Hippocampal formation (tissue), 2 donors: ENCODE measurements at regions not wholly inside any gene's neighbourhood (a gene's known extent, or its start where the extent isn't known, plus 50 kb on each side); places are given as distances from the start of the nearest gene placed in this dataset.

ENCODE experiments used
- DNase-seq, 2 donors: peaks; one replicate each; lab custom pipeline; 2025; lab: John Stamatoyannopoulos, UW

GRCh38 chr18:72692086-72692485 is 147.9 kb upstream of the CBLN2 start:
- no peak for DNase-seq

DNA sequence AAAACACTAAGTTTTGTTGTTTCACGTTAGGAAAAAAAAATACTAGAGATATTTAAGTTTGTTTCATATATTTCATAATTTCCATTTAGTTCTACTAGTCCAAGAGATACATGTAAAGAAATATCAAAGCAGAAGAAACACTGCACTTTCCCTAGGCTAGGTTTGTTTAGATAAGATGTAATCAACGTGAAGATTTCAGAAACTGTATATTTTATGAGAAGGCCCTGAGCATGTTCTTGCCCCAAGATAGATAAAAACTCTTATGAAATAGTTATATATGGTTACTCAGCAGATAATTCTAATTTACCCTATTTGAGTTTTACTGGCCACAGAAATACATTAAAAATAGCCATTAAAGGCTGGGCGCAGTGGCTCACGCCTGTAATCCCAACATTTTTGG is 143.6 kb upstream of the CBLN2 start:
- DNase-seq: no peak

DNA sequence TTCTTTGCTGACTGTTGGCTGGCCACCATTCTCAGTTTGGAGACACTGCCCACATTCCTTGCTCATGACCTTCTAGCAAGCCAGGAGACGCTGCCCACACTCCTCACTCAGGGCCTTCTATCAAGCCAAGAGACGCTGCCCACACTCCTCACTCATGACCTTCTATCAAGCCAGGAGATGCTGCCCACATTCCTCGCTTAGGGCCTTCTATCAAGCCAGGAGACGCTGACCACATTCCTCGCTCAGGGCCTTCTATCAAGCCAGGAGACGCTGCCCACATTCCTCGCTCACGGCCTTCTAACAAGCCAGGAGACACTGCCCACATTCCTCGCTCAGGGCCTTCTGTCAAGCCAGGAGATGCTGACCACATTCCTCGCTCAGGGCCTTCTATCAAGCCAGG is 131.3 kb upstream of the CBLN2 start:
- no peak for DNase-seq

GRCh38 chr18:72674710-72675109 is 130.6 kb upstream of the CBLN2 start:
- no peak for DNase-seq

DNA sequence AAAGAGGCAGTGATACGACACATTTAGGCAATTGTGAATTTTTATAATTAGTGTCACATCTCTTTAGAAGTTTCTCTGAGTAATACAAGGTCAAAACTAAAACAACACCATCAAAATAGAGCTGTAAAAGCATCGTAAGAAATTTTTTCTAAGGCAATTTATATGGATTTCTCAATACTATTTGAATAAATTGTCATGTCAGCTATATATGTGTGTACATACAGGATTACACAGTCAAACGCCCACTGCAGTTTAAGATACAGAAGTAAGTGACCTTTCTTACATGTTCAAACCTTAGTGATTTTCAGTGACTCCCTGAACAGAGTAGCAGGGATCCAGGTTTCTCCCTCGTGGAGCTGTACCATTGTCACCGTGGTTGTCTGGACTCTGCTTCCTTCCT is 129.1 kb upstream of the CBLN2 start:
- no peak for DNase-seq

DNA sequence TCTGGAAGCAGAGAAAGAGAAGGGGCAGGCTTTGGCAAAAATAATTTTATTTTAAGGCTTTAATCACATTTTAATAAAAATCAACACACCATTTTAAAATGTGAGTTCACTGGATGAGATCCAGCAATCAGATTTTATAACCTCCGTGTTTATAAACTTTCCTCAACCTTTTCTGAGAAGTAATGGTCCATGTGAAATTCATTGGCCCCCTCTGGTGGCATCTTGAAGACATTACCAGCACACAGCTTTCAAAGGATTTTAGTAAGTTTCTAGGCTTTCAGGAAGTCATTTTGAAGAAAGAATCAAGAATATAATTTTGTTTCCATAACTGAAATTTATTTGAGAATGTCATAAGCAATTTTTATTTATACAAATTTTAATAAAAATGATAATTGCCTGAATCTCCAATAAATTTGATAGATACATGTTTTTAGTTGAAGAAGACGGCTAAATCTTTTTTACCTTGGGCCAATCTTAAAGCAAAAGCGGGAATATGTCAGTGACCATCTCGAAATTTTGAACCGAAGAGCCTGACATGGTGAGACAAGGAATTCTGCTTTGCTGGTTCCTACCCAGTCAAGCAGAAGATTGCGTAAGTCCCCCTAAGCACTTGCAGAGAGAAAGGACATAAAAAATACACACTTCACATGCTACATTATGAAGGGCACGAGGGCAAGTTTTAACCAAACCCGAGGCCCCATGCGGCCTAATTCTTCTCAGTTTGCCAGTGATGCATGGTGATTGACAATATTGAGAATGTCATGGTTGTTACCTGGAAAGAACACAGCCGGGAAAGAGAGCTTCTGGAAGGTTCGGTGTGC is 128.4 kb upstream of the CBLN2 start:
- DNase-seq: peak in 1 of 2 donors; percentile 2

GRCh38 chr18:72667932-72668331 is 123.8 kb upstream of the CBLN2 start:
- DNase-seq: no peak

- peak in 1 of 2 donors; percentile 24 for DNase-seq
These were observed 109.0 kb upstream of the CBLN2 start for GRCh38 chr18:72652990-72653593.

GRCh38 chr18:72651033-72651432 is 106.9 kb upstream of the CBLN2 start:
- DNase-seq: no peak

- no peak for DNase-seq
These were observed 104.4 kb upstream of the CBLN2 start for GRCh38 chr18:72648481-72648960.

DNA sequence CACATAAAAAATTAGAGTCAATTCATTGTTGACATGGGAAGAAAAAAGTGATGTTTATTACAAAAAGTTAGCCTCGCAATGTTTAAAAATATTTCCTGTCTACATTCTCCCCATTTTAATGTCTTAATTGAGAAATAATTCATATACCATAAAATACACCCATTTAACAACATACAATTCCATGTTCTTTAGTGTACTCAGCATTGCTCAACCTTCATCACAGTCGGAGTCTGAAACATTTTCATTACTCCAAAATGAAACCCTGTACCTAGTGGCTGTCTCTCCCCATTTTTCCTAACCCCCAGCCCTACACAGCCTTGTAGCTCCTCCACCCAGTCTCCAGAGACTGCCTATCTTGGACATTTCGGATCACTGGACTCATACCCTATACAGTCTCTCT is 103.9 kb upstream of the CBLN2 start:
- no peak for DNase-seq

DNA sequence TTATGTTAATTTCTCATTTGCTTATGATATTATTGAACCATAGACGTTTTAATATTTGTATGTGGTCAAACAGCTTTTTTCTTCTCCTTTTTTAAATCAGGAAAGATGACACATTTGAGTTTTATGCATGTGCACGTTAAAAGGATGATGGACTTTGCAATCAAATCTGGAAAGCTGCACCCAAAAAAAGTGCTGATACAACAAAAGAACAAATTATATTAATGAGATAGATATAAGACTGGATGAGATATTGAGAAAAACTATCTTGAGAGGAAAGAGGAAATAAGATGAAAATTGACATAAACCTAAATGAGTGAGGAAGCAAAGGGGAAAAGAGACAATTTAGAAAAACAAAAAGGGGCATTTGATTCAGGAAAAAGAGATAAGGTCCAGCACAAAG is 96.4 kb upstream of the CBLN2 start:
- no peak for DNase-seq

DNA sequence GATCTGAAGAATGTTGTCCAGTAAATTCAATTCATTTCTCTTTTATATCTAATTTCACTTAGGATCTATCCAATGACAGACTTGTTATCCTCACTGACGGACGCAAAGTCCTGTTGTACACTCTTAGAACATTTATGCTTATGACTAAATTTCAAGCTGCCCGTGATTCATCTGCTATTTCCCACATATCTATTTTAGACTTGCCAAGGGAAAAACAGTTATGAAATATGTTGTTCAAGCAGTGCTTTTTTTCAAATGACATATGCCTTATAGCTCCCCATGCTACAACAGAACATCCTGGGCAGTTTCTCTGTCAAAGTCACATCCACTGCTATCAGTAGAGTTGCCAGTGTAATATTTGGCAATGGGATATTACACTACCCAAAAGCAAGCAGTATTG is 94.2 kb upstream of the CBLN2 start:
- no peak for DNase-seq

DNA sequence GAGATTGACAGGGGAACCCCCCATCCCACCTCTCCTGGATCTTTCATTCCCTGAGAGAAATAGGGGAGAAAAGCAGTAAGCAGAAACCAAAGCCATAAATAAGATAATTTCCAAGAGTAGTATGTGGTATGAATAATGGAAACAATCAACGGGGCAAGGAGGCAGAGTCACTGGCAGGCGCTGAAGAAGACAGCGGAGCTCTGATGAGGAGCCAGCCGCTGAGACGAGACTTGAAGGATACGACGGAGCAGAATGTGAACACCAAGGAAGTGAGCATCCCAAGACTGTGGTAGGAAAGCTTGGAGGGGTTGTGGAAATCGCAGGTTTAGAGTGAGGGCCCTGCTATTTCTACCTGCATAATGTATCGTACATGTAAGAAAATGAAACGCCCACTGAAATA is 93.6 kb upstream of the CBLN2 start:
- no peak for DNase-seq

GRCh38 chr18:72637299-72637698 is 93.2 kb upstream of the CBLN2 start:
- DNase-seq: peak in 1 of 2 donors; percentile 20

- DNase-seq: no peak
These were observed 92.5 kb upstream of the CBLN2 start for GRCh38 chr18:72636611-72637010.

DNA sequence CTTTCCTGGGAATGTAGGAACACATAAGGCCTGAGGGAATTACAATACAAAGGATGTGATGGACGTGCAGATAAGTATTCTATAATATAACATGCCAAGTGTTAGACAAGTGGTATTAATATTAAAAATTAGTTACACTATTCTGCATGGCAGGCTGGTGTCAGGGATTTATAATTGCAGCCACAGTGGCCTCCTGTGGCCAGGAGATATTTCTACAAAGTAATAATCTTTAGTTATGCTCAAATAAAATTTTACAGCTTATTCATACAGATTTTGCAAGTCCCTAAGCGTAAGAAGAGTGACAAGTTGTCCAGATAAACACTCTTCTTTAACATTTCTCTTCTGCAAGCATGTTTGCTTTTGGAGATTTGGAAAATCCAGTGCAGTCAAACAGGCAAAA is 90.4 kb upstream of the CBLN2 start:
- DNase-seq: no peak

GRCh38 chr18:72630991-72631390 is 86.8 kb upstream of the CBLN2 start:
- no peak for DNase-seq

GRCh38 chr18:72623444-72623843 is 79.3 kb upstream of the CBLN2 start:
- DNase-seq: no peak

- no peak for DNase-seq
These were observed 69.4 kb upstream of the CBLN2 start for GRCh38 chr18:72613534-72613930.

DNA sequence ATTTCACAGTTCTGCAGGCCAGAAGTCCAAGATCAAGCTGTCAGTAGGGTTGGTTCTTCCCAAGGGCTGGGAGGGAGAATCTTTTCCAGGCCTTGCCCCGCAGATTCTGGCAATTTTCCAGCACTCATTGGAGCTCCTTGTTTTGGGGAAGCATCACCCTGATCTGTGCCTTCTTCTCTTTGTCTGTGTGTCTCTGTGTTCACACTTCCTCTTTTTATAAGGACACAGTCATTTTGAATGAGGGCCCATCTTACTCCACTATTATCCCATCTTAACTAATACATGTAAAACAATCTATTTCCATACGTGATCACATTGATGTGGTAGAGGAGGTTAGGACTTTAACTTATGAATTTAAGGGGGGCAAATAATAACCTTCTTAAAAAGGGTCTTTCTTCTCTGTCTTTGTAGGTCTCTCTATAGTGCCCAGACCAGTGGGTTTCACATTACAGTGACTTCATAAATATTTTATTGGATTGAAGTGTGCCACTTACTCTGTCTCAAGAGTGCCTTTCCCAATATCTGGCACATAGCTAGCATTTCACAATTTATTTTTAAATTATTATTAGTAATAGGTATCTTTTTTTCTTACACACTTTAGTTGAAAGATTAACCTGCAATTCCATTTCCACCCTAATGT is 68.9 kb upstream of the CBLN2 start:
- DNase-seq: no peak

- DNase-seq: no peak
These were observed 61.2 kb upstream of the CBLN2 start for GRCh38 chr18:72605376-72605775.

DNA sequence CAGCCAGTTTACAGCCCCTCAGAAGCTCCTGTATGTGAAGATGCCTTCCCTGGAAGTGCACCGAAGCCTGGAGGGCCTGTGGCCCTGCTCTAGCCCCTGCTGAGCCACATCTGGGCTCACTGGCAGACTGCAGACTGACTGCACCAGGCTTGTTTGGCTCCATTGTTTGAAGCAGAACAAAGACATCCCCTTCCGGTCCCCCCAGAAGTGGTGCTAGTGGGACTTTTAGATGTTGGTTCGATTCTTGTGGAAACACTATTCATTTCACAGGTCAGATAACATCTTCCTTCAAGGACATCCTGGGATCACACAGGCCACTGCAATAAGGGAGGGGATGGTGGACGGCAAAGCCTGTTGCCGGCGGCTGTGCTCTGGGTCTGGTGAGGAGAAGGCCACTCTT is 57.8 kb upstream of the CBLN2 start:
- DNase-seq: no peak
